Stimulated activated CD8-positive, alpha-beta memory T cell treated with anti-CD3 and anti-CD28 coated beads, Interleukin-15, amount 100 ng/mL, for 24 hours (primary cell): ENCODE measurements at regions not wholly inside any gene's neighbourhood (a gene's known extent, or its start where the extent isn't known, plus 50 kb on each side); places are given as distances from the start of the nearest gene placed in this dataset.
"Not testable (repeated sequence)": the region's sequence is repeated elsewhere in the genome, so short reads cannot be mapped to it uniquely, and the experiment has no call there.

Experiments used
- DNase-seq: peaks from one replicate; pipeline ENCODE4 v3.0.0-alpha.2; 2020; ENCODE audit warnings: low read depth

GRCh38 chr2:193331676-193332075 is 1136.9 kb upstream of the TMEFF2 start:
- no peak for DNase-seq

GRCh38 chr2:193326296-193326695 is 1131.6 kb upstream of the TMEFF2 start:
- no peak for DNase-seq

GRCh38 chr2:193315428-193316091 is 1120.8 kb upstream of the TMEFF2 start:
- no peak for DNase-seq

- DNase-seq: no peak
Observed at GRCh38 chr2:193303464-193303863, 1108.7 kb upstream of the TMEFF2 start.

GRCh38 chr2:193294371-193294770 is 1099.6 kb upstream of the TMEFF2 start:
- DNase-seq: no peak

GRCh38 chr2:193279361-193279760 is 1084.6 kb upstream of the TMEFF2 start:
- no peak for DNase-seq

GRCh38 chr2:193276988-193277387 is 1082.3 kb upstream of the TMEFF2 start:
- no peak for DNase-seq

- no peak for DNase-seq
Observed at GRCh38 chr2:193276560-193276959, 1081.8 kb upstream of the TMEFF2 start.

- DNase-seq: no peak
Observed at GRCh38 chr2:193276069-193276468, 1081.3 kb upstream of the TMEFF2 start.

GRCh38 chr2:193272011-193272410 is 1077.3 kb upstream of the TMEFF2 start:
- DNase-seq: no peak

GRCh38 chr2:193270816-193271215 is 1076.1 kb upstream of the TMEFF2 start:
- DNase-seq: no peak

GRCh38 chr2:193267496-193268002 is 1072.8 kb upstream of the TMEFF2 start:
- no peak for DNase-seq

- DNase-seq: no peak
Observed at GRCh38 chr2:193253014-193253530, 1058.3 kb upstream of the TMEFF2 start.

- no peak for DNase-seq
Observed at GRCh38 chr2:193251909-193252308, 1057.2 kb upstream of the TMEFF2 start.

GRCh38 chr2:193250389-193250788 is 1055.7 kb upstream of the TMEFF2 start:
- no peak for DNase-seq

- no peak for DNase-seq
Observed at GRCh38 chr2:193240752-193241151, 1046.0 kb upstream of the TMEFF2 start.

- DNase-seq: no peak
Observed at GRCh38 chr2:193231634-193232033, 1036.9 kb upstream of the TMEFF2 start.

GRCh38 chr2:193228276-193228675 is 1033.5 kb upstream of the TMEFF2 start:
- no peak for DNase-seq

- DNase-seq: no peak
Observed at GRCh38 chr2:193222454-193222853, 1027.7 kb upstream of the TMEFF2 start.

- no peak for DNase-seq
Observed at GRCh38 chr2:193219413-193219812, 1024.7 kb upstream of the TMEFF2 start.

- DNase-seq: no peak
Observed at GRCh38 chr2:193201583-193201982, 1006.9 kb upstream of the TMEFF2 start.

GRCh38 chr2:193199322-193199721 is 1004.6 kb upstream of the TMEFF2 start:
- DNase-seq: no peak

- no peak for DNase-seq
Observed at GRCh38 chr2:193187816-193188215, 993.1 kb upstream of the TMEFF2 start.

- DNase-seq: not testable (repeated sequence)
Observed at GRCh38 chr2:193170981-193171380, 976.2 kb upstream of the TMEFF2 start.
